Body of pancreas (tissue), 4 donors: ENCODE measurements at regions not wholly inside any gene's neighbourhood (a gene's known extent, or its start where the extent isn't known, plus 50 kb on each side); places are given as distances from the start of the nearest gene placed in this dataset.
"Not testable (repeated sequence)": the region's sequence is repeated elsewhere in the genome, so short reads cannot be mapped to it uniquely, and the experiment has no call there.

Experiments
- ATAC-seq: fragments of 150-250 bp; one replicate; pipeline ENCODE4 v1.9.1; 2016
- DNase-seq, 4 donors: peaks; one replicate each; pipeline ENCODE4 v3.0.0-alpha.2; 2019
- H3K27ac ChIP-seq, 4 donors: fragments of 200-600 bp; sonication (generic); 1 replicate in 3 of 4; 2 replicates in 1 of 4; pipeline versions ENCODE4 v1.5.1 to v1.6.1; 2016 to 2019; ENCODE audit warnings: mild to moderate bottlenecking in 1 of 4, mixed read lengths in 1 of 4, moderate library complexity in 1 of 4
- H3K27me3 ChIP-seq, 2 donors: fragments of 200-600 bp; sonication (generic); one replicate each; pipeline ENCODE4 v1.6.0; 2016; ENCODE audit warnings: mild to moderate bottlenecking in 1 of 2
- H3K36me3 ChIP-seq, 2 donors: fragments of 200-600 bp; sonication (generic); replicated peaks in 1 of 2; 2 replicates each; pipeline ENCODE4 v1.5.1; 2016; ENCODE audit warnings: low read depth in 2 of 2; ENCODE audit not compliant: insufficient read depth in 1 of 2
- H3K4me1 ChIP-seq: fragments of 200-600 bp; sonication (generic); one replicate; pipeline ENCODE4 v1.6.0; 2016
- H3K4me3 ChIP-seq, 2 donors: fragments of 200-600 bp; sonication (generic); 1 replicate in 1 of 2; 2 replicates in 1 of 2; pipeline ENCODE4 v1.5.1; 2016 to 2019
- H3K9me3 ChIP-seq, 3 donors: fragments of 200-600 bp; sonication (generic); 1 replicate in 2 of 3; 2 replicates in 1 of 3; pipeline ENCODE4 v1.5.1; 2016
- POLR2A ChIP-seq, 3 donors: fragments of 450-650 bp; IDR thresholded peaks; one replicate each; pipeline ENCODE4 v1.6.1; 2016; ENCODE audit warnings: antibody characterized with exemption in 3 of 3, mild to moderate bottlenecking in 2 of 3
- WGBS, 2 donors: methylation state at CpG; one replicate each; pipeline ENCODE4 v1.1.5; 2017; 5-methylcytosine and 5-hydroxymethylcytosine counted together
- intact Hi-C: fragments of 100-400 bp; cut with DNase I; formaldehyde crosslinking; loops from one replicate; pipeline ENCODE4 v1.15.1; 2023
- TF ChIP-seq, protein P1 (sequence below), 7 experiments: fragments of 450-650 bp in 4 of 7; fragments of 200-600 bp in 3 of 7; sonication (generic) in 3 of 7; IDR thresholded peaks; one replicate each; pipeline ENCODE4 v1.5.1; 2016 to 2019; ENCODE audit warnings: antibody characterized with exemption in 7 of 7

GRCh38 chr5:163312598-163312997, 124.8 kb upstream of the CCNG1 start:
- DNase-seq (no peak), ATAC-seq (no peak)
- intact Hi-C loops: no loop called here
- H3K36me3 ChIP-seq: no peaks in the 10 kb centered on the region
- H3K4me3 ChIP-seq: no peak overlapping the region
- no peak overlapping the region for H3K27ac ChIP-seq
- no peaks in the 10 kb centered on the region for H3K27me3 ChIP-seq
- H3K4me1 ChIP-seq: no peaks in the 10 kb centered on the region
- TF ChIP-seq, protein P1, sequence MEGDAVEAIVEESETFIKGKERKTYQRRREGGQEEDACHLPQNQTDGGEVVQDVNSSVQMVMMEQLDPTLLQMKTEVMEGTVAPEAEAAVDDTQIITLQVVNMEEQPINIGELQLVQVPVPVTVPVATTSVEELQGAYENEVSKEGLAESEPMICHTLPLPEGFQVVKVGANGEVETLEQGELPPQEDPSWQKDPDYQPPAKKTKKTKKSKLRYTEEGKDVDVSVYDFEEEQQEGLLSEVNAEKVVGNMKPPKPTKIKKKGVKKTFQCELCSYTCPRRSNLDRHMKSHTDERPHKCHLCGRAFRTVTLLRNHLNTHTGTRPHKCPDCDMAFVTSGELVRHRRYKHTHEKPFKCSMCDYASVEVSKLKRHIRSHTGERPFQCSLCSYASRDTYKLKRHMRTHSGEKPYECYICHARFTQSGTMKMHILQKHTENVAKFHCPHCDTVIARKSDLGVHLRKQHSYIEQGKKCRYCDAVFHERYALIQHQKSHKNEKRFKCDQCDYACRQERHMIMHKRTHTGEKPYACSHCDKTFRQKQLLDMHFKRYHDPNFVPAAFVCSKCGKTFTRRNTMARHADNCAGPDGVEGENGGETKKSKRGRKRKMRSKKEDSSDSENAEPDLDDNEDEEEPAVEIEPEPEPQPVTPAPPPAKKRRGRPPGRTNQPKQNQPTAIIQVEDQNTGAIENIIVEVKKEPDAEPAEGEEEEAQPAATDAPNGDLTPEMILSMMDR (IDR thresholded peaks at IDR 0.05): no peak
- no peak for TF ChIP-seq POLR2A (IDR thresholded peaks at IDR 0.05)
- no peaks in the 10 kb centered on the region for H3K9me3 ChIP-seq
- WGBS, 2 donors: 43 to 51% methylated on average over 2 of the region's 2 CpGs

DNA sequence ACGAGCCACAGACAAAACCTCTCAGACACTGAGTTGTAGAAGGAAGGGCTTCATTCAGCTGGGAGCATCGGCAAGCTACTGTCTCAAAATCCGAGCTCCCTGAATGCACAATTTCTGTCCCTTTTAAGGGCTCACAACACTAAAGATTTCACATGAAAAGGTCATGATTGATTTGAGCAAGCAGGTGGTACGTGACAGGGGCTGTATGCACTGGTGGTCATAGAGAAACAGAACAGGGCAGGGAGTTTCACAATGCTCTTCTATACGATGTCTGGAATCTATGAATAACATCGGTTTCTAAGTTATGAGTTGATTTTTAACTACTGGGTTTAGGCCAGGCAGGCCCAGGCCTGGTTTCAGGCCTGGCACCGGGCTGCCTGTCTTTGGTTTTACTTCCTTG, 124.3 kb upstream of the CCNG1 start:
- H3K4me3 ChIP-seq, intact Hi-C loops, DNase-seq, H3K27ac ChIP-seq, H3K27me3 ChIP-seq, H3K36me3 ChIP-seq, H3K9me3 ChIP-seq, H3K4me1 ChIP-seq, ATAC-seq: not testable (repeated sequence)
- WGBS, 2 donors: 55 to 66% methylated on average over 7 of the region's 7 CpGs

DNA sequence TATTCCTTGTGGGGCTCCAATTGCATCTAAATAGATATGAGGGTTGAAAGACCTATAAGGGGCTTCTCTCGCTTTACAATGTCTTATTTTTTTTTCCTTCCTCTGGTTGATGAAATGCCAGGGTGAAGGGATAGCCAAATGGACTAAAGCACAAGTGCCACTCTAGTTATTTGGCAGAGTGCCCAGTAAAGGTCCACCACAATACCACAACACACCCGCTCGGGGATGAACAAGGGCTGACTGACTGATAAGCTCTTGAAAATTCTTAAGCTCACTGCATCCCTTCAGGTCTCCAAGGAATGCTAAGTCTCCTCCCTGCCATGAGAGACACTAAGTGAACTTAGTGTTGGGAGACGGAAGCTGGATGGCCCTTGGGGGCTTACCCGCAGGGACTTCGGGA, 121.0 kb upstream of the CCNG1 start:
- ATAC-seq, H3K4me1 ChIP-seq, H3K9me3 ChIP-seq, H3K36me3 ChIP-seq, DNase-seq, H3K4me3 ChIP-seq, intact Hi-C loops, H3K27me3 ChIP-seq, H3K27ac ChIP-seq: not testable (repeated sequence)
- 84 to 94% methylated on average over 6 of the region's 6 CpGs for WGBS, 2 donors

- DNase-seq: no peak
- H3K27me3 ChIP-seq: no peaks in the 10 kb centered on the region
- H3K36me3 ChIP-seq: no peaks in the 10 kb centered on the region
These were observed 118.7 kb upstream of the CCNG1 start for GRCh38 chr5:163318707-163319106.

DNA sequence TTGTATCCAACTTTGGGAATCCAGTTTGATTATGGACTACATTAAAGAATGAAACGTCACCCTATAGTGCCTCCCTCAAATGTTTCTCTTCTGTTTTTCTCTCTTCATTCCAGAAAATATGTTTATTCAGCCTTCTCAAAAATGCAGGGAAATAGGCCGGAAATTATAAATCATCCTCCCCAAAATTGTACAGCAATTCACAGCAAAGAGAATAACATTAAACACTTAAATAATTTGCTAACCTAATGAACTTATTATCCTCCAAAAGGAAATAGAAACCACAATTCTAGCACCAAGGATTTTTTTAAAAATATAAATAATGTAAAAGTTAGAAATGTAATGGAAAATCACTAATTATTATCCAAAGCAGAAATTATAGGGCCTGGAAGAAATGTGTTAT, 115.9 kb upstream of the CCNG1 start:
- Histone ChIP-seq H3K4me3 (no peak overlapping the region), H3K27ac (no peak overlapping the region), H3K27me3 (no peaks in the 10 kb centered on the region), H3K9me3 (no peaks in the 10 kb centered on the region), H3K4me1 (no peaks in the 10 kb centered on the region), H3K36me3 (no peaks in the 10 kb centered on the region)
- ATAC-seq: no peak
- TF ChIP-seq, protein P1 (IDR thresholded peaks at IDR 0.05): no peak
- DNase-seq: no peak
- WGBS, 2 donors: 70 to 72% methylated on average over 2 of the region's 2 CpGs
- intact Hi-C loops: no loop called here

More at GRCh38 chr5:163318707-163319106, 118.7 kb upstream of the CCNG1 start:
- intact Hi-C loops: no loop called here
- no peaks in the 10 kb centered on the region for H3K4me1 ChIP-seq
- H3K9me3 ChIP-seq: no peaks in the 10 kb centered on the region
- H3K4me3 ChIP-seq: no peak overlapping the region
- TF ChIP-seq, protein P1 (IDR thresholded peaks at IDR 0.05): no peak
- TF ChIP-seq POLR2A (IDR thresholded peaks at IDR 0.05): no peak
- H3K27ac ChIP-seq: no peak overlapping the region
- ATAC-seq: no peak
- WGBS, 2 donors: 91% methylated on average over 14 of the region's 14 CpGs

DNA sequence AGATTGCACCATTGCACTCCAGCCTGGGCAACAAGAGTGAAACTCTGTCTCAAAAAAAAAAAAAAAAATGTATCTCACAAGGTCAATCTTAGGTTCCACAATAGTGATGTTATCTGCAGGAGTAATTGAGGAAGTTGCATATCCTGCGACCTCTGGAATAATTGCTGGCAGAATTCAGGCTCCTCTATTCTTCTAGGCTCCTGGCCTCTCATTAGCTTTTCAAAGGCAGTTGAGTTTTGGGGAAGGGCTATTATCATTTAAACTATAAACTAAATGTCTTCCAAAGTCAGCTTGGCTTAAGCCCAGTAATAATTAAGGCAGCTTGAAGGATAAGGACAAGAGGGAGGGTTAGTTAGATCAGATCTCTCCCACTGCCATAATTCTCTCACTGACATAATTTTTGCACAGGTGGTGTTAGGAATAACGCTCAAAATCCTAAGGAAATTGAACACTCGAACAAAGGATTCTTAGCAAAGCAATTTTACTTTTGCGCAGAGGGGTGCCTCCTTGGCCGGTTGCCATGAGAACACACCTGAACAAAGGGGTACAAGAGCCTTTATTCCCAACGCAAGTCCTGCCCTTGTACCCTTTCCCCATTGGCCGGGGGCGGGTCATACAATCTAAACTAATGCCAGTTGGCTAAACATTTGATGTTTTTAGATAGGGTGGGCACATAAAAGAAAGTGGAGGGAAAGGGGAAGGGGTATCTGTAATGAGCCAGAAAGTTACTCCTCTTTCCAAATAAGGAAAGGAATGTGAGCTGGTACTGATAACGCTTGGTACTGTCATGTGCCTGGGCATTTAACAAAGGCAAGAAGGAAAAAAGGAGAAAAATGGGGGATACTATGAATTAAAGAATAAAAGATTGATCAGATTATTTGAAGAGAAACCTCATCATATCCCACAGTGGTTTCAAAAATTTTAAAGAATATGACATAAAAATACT, 106.4 kb upstream of the CCNG1 start:
- no peak overlapping the region for H3K27ac ChIP-seq
- no peaks in the 10 kb centered on the region for H3K9me3 ChIP-seq
- ATAC-seq (no peak), DNase-seq (no peak)
- H3K27me3 ChIP-seq: no peaks in the 10 kb centered on the region
- intact Hi-C loops: no loop called here
- no peaks in the 10 kb centered on the region for H3K4me1 ChIP-seq
- TF ChIP-seq, protein P1 (IDR thresholded peaks at IDR 0.05): no peak
- no peak for TF ChIP-seq POLR2A (IDR thresholded peaks at IDR 0.05)
- no peaks in the 10 kb centered on the region for H3K36me3 ChIP-seq
- whole genome bisulfite sequencing, 2 donors: 71 to 74% methylated on average over 9 of the region's 9 CpGs
- no peak overlapping the region for H3K4me3 ChIP-seq

- ATAC-seq: not testable (repeated sequence)
- WGBS, 2 donors: 70 to 71% methylated on average over 5 of the region's 5 CpGs
These were observed 101.3 kb upstream of the CCNG1 start for GRCh38 chr5:163336074-163336473.

More at GRCh38 chr5:163336074-163336473, 101.3 kb upstream of the CCNG1 start:
- H3K27me3 ChIP-seq, H3K9me3 ChIP-seq, H3K36me3 ChIP-seq, H3K27ac ChIP-seq, DNase-seq, H3K4me1 ChIP-seq, intact Hi-C loops, H3K4me3 ChIP-seq: not testable (repeated sequence)
